HEK293 (cell line): ENCODE measurements at regions not wholly inside any gene's neighbourhood (a gene's known extent, or its start where the extent isn't known, plus 50 kb on each side); places are given as distances from the start of the nearest gene placed in this dataset.

Source experiments
- CTCF ChIA-PET: fragments of 350-600 bp; formaldehyde crosslinking; extraction: SDS; loops from one replicate; lab custom pipeline; 2021; ENCODE audit warnings: antibody characterized with exemption; lab: Yijun Ruan, JAX
- POLR2A ChIA-PET: fragments of 300-600 bp; formaldehyde crosslinking; extraction: SDS; loops from one replicate; lab custom pipeline; 2020; ENCODE audit warnings: antibody characterized with exemption, inconsistent platforms; lab: Yijun Ruan, JAX
- H3K27ac ChIP-seq: fragments of 200-500 bp; sonication (Bioruptor generic); 2 replicates; pipeline ENCODE4 v1.5.1; 2014; ENCODE audit warnings: low read depth, low read length, control low read depth, inconsistent platforms; ENCODE audit errors: extremely low read depth
- H3K36me3 ChIP-seq, 2 experiments: fragments of 200-500 bp in 1 of 2; sonication (Bioruptor generic) in 1 of 2; 1 replicate in 1 of 2; 2 replicates in 1 of 2; pipeline ENCODE4 v1.5.1; 2014 to 2017; ENCODE audit warnings: inconsistent platforms in 2 of 2, low read length in 2 of 2; ENCODE audit not compliant: control insufficient read depth in 2 of 2, insufficient read depth in 1 of 2
- H3K4me1 ChIP-seq: fragments of 200-500 bp; sonication (Bioruptor generic); 2 replicates; pipeline ENCODE4 v1.5.1; 2014; ENCODE audit warnings: mild to moderate bottlenecking, low read length, inconsistent platforms; ENCODE audit not compliant: control insufficient read depth, insufficient read depth
- H3K4me3 ChIP-seq: 2 replicates; pipeline ENCODE4 v1.5.1; 2011; ENCODE audit warnings: low read depth, mild to moderate bottlenecking, control low read depth, low read length, moderate library complexity
- H3K9me3 ChIP-seq: fragments of 200-500 bp; sonication (Bioruptor generic); 2 replicates; pipeline ENCODE4 v1.5.1; 2014; ENCODE audit warnings: low read depth, low read length, inconsistent platforms; ENCODE audit not compliant: control insufficient read depth, insufficient read depth
- PATZ1 ChIP-seq: fragments of 450-650 bp; formaldehyde crosslinking; IDR thresholded peaks from 2 replicates; pipeline ENCODE4 v1.5.1; 2016; ENCODE audit warnings: missing biosample characterization, missing genetic modification characterization
- ZIC2 ChIP-seq: fragments of 450-650 bp; formaldehyde crosslinking; IDR thresholded peaks from 2 replicates; pipeline ENCODE4 v1.5.1; 2016; ENCODE audit warnings: missing biosample characterization, missing genetic modification characterization
- ZNF140 ChIP-seq: fragments of 450-650 bp; formaldehyde crosslinking; IDR thresholded peaks from 2 replicates; pipeline ENCODE4 v1.5.1; 2016; ENCODE audit warnings: missing biosample characterization, missing genetic modification characterization
- ZNF366 ChIP-seq: fragments of 450-650 bp; formaldehyde crosslinking; conservative IDR thresholded peaks from 2 replicates; pipeline ENCODE4 v1.5.1; 2016; ENCODE audit warnings: missing biosample characterization, missing genetic modification characterization
- ZNF514 ChIP-seq: fragments of 450-650 bp; formaldehyde crosslinking; IDR thresholded peaks from 2 replicates; pipeline ENCODE4 v1.5.1; 2016; ENCODE audit warnings: missing biosample characterization, missing genetic modification characterization
- ZNF610 ChIP-seq: fragments of 450-650 bp; formaldehyde crosslinking; IDR thresholded peaks from 2 replicates; pipeline ENCODE4 v1.5.1; 2016; ENCODE audit warnings: missing biosample characterization, missing genetic modification characterization, borderline replicate concordance
- ZNF629 ChIP-seq: fragments of 450-650 bp; formaldehyde crosslinking; IDR thresholded peaks from 2 replicates; pipeline ENCODE4 v1.5.1; 2017; ENCODE audit warnings: missing biosample characterization, missing genetic modification characterization
- ZNF664 ChIP-seq: fragments of 450-650 bp; formaldehyde crosslinking; IDR thresholded peaks from 2 replicates; pipeline ENCODE4 v1.5.1; 2016; ENCODE audit warnings: missing biosample characterization, missing genetic modification characterization
- ZNF670 ChIP-seq: fragments of 450-650 bp; formaldehyde crosslinking; IDR thresholded peaks from 2 replicates; pipeline ENCODE4 v1.5.1; 2016; ENCODE audit warnings: missing biosample characterization, missing genetic modification characterization, low read depth
- ZNF704 ChIP-seq: fragments of 450-650 bp; formaldehyde crosslinking; IDR thresholded peaks from 2 replicates; pipeline ENCODE4 v1.5.1; 2016; ENCODE audit warnings: missing biosample characterization, missing genetic modification characterization
- ZSCAN16 ChIP-seq: fragments of 450-650 bp; formaldehyde crosslinking; IDR thresholded peaks from 2 replicates; pipeline ENCODE4 v1.5.1; 2016; ENCODE audit warnings: missing biosample characterization, missing genetic modification characterization

- CTCF ChIA-PET: no interaction called here
These were observed 106.4 kb upstream of the PTPN1 start for GRCh38 chr20:50403565-50404418.

GRCh38 chr20:50404419-50405234 is 105.6 kb upstream of the PTPN1 start:
- POLR2A ChIA-PET: no interaction called here
- no peak overlapping the region for H3K27ac ChIP-seq
- no peaks in the 10 kb centered on the region for H3K4me1 ChIP-seq
- CTCF ChIA-PET: no interaction called here
- TF ChIP-seq PATZ1 (tag by site-specific recombination) (no peak), ZNF664 (tag by site-specific recombination) (peak; percentile 54; the same call in 1 of the 2 replicates), ZNF629 (tag by site-specific recombination) (no peak), ZNF514 (tag by site-specific recombination) (no peak)
- H3K9me3 ChIP-seq: no peaks in the 10 kb centered on the region
- no peaks in the 10 kb centered on the region for H3K36me3 ChIP-seq
- no peak overlapping the region for H3K4me3 ChIP-seq

More at GRCh38 chr20:50403565-50404418, 106.4 kb upstream of the PTPN1 start:
- no peaks in the 10 kb centered on the region for H3K4me1 ChIP-seq
- TF ChIP-seq ZNF366 (tag by site-specific recombination): 0 out of 2 replicates have a peak, but pooled peaks have one; percentile 27
- TF ChIP-seq ZNF704: no peak
- H3K9me3 ChIP-seq: no peaks in the 10 kb centered on the region
- POLR2A ChIA-PET: no interaction called here
- no peak overlapping the region for H3K27ac ChIP-seq
- no peaks in the 10 kb centered on the region for H3K36me3 ChIP-seq
- no peak overlapping the region for H3K4me3 ChIP-seq

GRCh38 chr20:50405235-50405914 is 104.8 kb upstream of the PTPN1 start:
- no peak overlapping the region for H3K27ac ChIP-seq
- no peak for TF ChIP-seq ZSCAN16 (tag by site-specific recombination)
- no peak for TF ChIP-seq ZNF140 (tag by site-specific recombination)
- TF ChIP-seq ZNF670 (tag by site-specific recombination): no peak
- TF ChIP-seq ZNF610: no peak
- no peak for TF ChIP-seq ZIC2
- TF ChIP-seq, all 188 proteins: peak for 0
- Histone ChIP-seq H3K4me1 (no peaks in the 10 kb centered on the region), H3K4me3 (no peak overlapping the region), H3K9me3 (no peaks in the 10 kb centered on the region), H3K36me3 (no peaks in the 10 kb centered on the region)
- ChIA-PET POLR2A (no interaction called here), CTCF (no interaction called here)
